Activated B cell treated with CpG ODN at 0.5 μM for 24 hours (primary cell): ENCODE measurements at regions not wholly inside any gene's neighbourhood (a gene's known extent, or its start where the extent isn't known, plus 50 kb on each side); places are given as distances from the start of the nearest gene placed in this dataset.

Experiments
- ATAC-seq: fragments of 200-7000 bp; cut with Tn5 transposase; one replicate; pipeline ENCODE4 v1.10.0; 2021; ENCODE audit warnings: low read depth, mild to moderate bottlenecking, moderate library complexity
- CTCF ChIA-PET: fragments of 350-600 bp; sonication (Branson Sonifier 250); formaldehyde crosslinking; loops from one replicate; lab custom pipeline; 2021; ENCODE audit warnings: antibody characterized with exemption; lab: Charles Lee
- POLR2A ChIA-PET: fragments of 350-600 bp; sonication (Branson Sonifier 250); formaldehyde crosslinking; loops from one replicate; lab custom pipeline; 2021; ENCODE audit warnings: antibody characterized with exemption; lab: Charles Lee
- DNase-seq: peaks from one replicate; pipeline ENCODE4 v3.0.0; 2022
- H3K27ac Mint-ChIP-seq: one replicate; pipeline ENCODE4 v1.8.0; 2020; ENCODE audit warnings: mixed read lengths
- H3K27me3 Mint-ChIP-seq: one replicate; pipeline ENCODE4 v1.8.0; 2021; ENCODE audit warnings: mixed read lengths
- H3K36me3 Mint-ChIP-seq: one replicate; pipeline ENCODE4 v1.8.0; 2021; ENCODE audit warnings: low read depth, mixed read lengths
- H3K4me1 Mint-ChIP-seq: one replicate; pipeline ENCODE4 v1.8.0; 2021; ENCODE audit warnings: mixed read lengths
- H3K4me3 Mint-ChIP-seq: one replicate; pipeline ENCODE4 v1.8.0; 2020; ENCODE audit warnings: mild to moderate bottlenecking, mixed read lengths
- H3K9me3 Mint-ChIP-seq: one replicate; pipeline ENCODE4 v1.8.0; 2020; ENCODE audit warnings: mixed read lengths
- intact Hi-C: fragments of 100-400 bp; cut with micrococcal nuclease; formaldehyde crosslinking; loops from one replicate; pipeline ENCODE4 v1.15.1; 2024
- TF ChIP-seq, protein P1 (sequence below): fragments of 200-600 bp; IDR thresholded peaks from one replicate; pipeline ENCODE4 v1.8.0; 2022; ENCODE audit warnings: antibody characterized with exemption, mild to moderate bottlenecking

DNA sequence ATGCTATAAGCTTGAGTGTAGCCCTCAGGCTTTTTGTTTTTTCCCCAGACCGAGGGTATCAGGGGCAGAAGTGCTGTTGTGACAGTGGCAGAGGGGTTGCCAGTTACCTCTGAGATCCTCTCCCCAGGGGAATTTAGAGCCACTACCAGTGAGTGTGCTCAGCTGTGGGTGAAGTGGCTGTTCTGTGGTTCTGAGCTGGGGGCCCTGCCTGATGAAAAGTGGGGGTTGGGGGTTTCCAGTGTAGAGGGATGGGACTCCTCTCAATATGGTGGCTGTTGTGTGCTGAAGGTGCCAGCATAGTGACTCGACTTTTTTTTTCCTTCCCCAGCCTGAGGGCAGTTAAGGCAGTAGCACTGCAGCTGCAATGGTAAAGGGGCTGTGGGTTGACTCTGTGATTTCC is 506.7 kb downstream of the TMEM232 start:
- no peaks in the 10 kb centered on the region for H3K27me3 Mint-ChIP-seq
- H3K36me3 Mint-ChIP-seq, result no peaks in the 10 kb centered on the region
- no peak overlapping the region for H3K27ac Mint-ChIP-seq
- ChIA-PET POLR2A (no interaction called here), CTCF (no interaction called here)
- TF ChIP-seq, protein P1, sequence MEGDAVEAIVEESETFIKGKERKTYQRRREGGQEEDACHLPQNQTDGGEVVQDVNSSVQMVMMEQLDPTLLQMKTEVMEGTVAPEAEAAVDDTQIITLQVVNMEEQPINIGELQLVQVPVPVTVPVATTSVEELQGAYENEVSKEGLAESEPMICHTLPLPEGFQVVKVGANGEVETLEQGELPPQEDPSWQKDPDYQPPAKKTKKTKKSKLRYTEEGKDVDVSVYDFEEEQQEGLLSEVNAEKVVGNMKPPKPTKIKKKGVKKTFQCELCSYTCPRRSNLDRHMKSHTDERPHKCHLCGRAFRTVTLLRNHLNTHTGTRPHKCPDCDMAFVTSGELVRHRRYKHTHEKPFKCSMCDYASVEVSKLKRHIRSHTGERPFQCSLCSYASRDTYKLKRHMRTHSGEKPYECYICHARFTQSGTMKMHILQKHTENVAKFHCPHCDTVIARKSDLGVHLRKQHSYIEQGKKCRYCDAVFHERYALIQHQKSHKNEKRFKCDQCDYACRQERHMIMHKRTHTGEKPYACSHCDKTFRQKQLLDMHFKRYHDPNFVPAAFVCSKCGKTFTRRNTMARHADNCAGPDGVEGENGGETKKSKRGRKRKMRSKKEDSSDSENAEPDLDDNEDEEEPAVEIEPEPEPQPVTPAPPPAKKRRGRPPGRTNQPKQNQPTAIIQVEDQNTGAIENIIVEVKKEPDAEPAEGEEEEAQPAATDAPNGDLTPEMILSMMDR, result no peak
- intact Hi-C loops, result no loop called here
- peaks cover 25% of the 10 kb centered on the region for H3K9me3 Mint-ChIP-seq
- DNase-seq, result no peak
- no peak overlapping the region for H3K4me3 Mint-ChIP-seq
- H3K4me1 Mint-ChIP-seq, result no peaks in the 10 kb centered on the region
- ATAC-seq, result no peak

DNA sequence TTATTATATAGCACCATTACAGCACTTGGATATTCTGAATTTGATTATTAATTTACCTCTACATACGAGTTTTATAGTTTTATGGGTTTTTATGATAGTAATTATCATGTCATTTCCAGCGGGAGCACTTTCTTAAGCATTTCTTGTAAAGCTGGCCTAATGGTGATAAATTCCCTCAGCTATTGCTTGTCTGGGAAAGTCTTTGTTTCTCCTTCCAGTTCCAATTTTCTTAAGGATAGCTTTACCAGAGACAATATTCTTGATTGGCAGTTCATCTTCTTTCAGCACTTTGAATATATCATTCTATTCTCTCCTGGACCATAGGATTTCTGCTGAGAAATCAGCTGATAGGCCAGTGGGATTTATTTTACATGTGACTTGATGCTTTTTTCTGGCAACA is 505.4 kb downstream of the TMEM232 start:
- POLR2A ChIA-PET, result no interaction called here
- no peak for ATAC-seq
- Mint-ChIP-seq H3K27me3 (no peaks in the 10 kb centered on the region), H3K27ac (no peak overlapping the region), H3K4me3 (no peak overlapping the region), H3K9me3 (peaks cover 23% of the 10 kb centered on the region), H3K4me1 (no peaks in the 10 kb centered on the region), H3K36me3 (no peaks in the 10 kb centered on the region)
- intact Hi-C loops, result no loop called here
- no peak for DNase-seq
- CTCF ChIA-PET, result interaction anchor here (0.6 kb wide), 1 partner anchor 38 kb away, joined by 3 read pairs; no protein-coding TSS in a partner anchor
- TF ChIP-seq, protein P1, result no peak

- CTCF ChIA-PET, result no interaction called here
- intact Hi-C loops, result no loop called here
- H3K9me3 Mint-ChIP-seq, result peaks cover 24% of the 10 kb centered on the region
- no peaks in the 10 kb centered on the region for H3K36me3 Mint-ChIP-seq
- no peak overlapping the region for H3K4me3 Mint-ChIP-seq
- no peak for ATAC-seq
- POLR2A ChIA-PET, result no interaction called here
- no peaks in the 10 kb centered on the region for H3K4me1 Mint-ChIP-seq
- no peak for DNase-seq
- H3K27ac Mint-ChIP-seq, result no peak overlapping the region
- TF ChIP-seq, protein P1, result no peak
- no peaks in the 10 kb centered on the region for H3K27me3 Mint-ChIP-seq
Measured at GRCh38 chr5:110224050-110224449, 502.4 kb downstream of the TMEM232 start.

- Mint-ChIP-seq H3K36me3 (no peaks in the 10 kb centered on the region), H3K27ac (no peak overlapping the region), H3K9me3 (peaks cover 30% of the 10 kb centered on the region), H3K4me3 (no peak overlapping the region), H3K4me1 (no peaks in the 10 kb centered on the region), H3K27me3 (no peaks in the 10 kb centered on the region)
- ATAC-seq, result no peak
- ChIA-PET CTCF (no interaction called here), POLR2A (no interaction called here)
- TF ChIP-seq, protein P1, result no peak
- intact Hi-C loops, result no loop called here
- DNase-seq, result no peak
Measured at GRCh38 chr5:110225949-110226348, 500.5 kb downstream of the TMEM232 start.

DNA sequence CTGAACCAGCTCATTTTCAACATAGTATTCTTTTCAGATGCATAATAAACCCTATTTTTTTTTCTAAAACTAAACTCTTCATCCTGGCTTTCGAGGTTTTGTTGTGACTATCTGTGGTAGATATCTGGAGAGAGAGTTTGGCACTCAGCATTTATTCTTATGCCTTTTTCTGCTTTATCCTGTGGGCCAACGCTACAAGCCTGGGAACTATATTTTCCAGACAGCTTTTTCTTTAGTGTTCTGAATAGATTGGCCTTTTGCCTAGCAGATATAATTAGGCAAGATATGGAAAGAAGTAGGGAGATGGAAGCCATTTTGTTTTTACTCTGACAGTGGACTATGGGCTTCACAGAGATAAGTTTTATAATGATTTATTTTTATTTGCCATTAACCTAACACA is 486.7 kb downstream of the TMEM232 start:
- H3K27ac Mint-ChIP-seq, result no peak overlapping the region
- no peaks in the 10 kb centered on the region for H3K36me3 Mint-ChIP-seq
- intact Hi-C loops, result no loop called here
- H3K4me1 Mint-ChIP-seq, result no peaks in the 10 kb centered on the region
- ChIA-PET POLR2A (no interaction called here), CTCF (no interaction called here)
- DNase-seq, result no peak
- H3K9me3 Mint-ChIP-seq, result peaks cover 9% of the 10 kb centered on the region
- no peak for ATAC-seq
- no peaks in the 10 kb centered on the region for H3K27me3 Mint-ChIP-seq
- no peak overlapping the region for H3K4me3 Mint-ChIP-seq
- TF ChIP-seq, protein P1, result no peak
